ENCODE measurements at regions not wholly inside any gene's neighbourhood (a gene's known extent, or its start where the extent isn't known, plus 50 kb on each side); places are given as distances from the start of the nearest gene placed in this dataset.

- no peak overlapping the region for H3K4me2 ChIP-seq (ENCODE audit: low read depth, low read length, poor library complexity, severe bottlenecking)
- H3F3A ChIP-seq (ENCODE audit: low read depth), result no peaks in the 10 kb centered on the region
- H3K4me3 ChIP-seq (ENCODE audit: low read length, poor library complexity, severe bottlenecking), result no peak overlapping the region
- H2AFZ ChIP-seq (ENCODE audit: low read length), result no peak overlapping the region
- H3K9ac ChIP-seq (ENCODE audit: low read depth, low read length, poor library complexity, severe bottlenecking), result no peak overlapping the region
- no peaks in the 10 kb centered on the region for H3K9me2 ChIP-seq (replicated peaks; ENCODE audit: low read depth, low read length)
- TF ChIP-seq CTCF (conservative IDR thresholded peaks at IDR 0.05; ENCODE audit: low read length), result no peak
- TF ChIP-seq EZH2phosphoT487 (IDR thresholded peaks at IDR 0.05; ENCODE audit: borderline replicate concordance), result no peak
- H4K20me1 ChIP-seq (ENCODE audit: insufficient read depth, low read length, poor library complexity, severe bottlenecking), result no peaks in the 10 kb centered on the region
- no peaks in the 10 kb centered on the region for H3K9me3 ChIP-seq (ENCODE audit: insufficient read depth, low read depth, low read length)
- H3K4me1 ChIP-seq (ENCODE audit: insufficient read depth, low read length, poor library complexity, severe bottlenecking), result no peaks in the 10 kb centered on the region
- H3K27me3 ChIP-seq (ENCODE audit: insufficient read depth, low read length, poor library complexity, severe bottlenecking), result no peaks in the 10 kb centered on the region
- H3K36me3 ChIP-seq (ENCODE audit: insufficient read depth, low read length), result no peaks in the 10 kb centered on the region
- H3K79me2 ChIP-seq (ENCODE audit: insufficient read depth, low read length), result no peaks in the 10 kb centered on the region
Measured at GRCh38 chr5:123278284-123278683, 144.9 kb downstream of the CEP120 start.

- no peaks in the 10 kb centered on the region for H3K79me2 ChIP-seq (ENCODE audit: insufficient read depth, low read length)
- H3F3A ChIP-seq (ENCODE audit: low read depth), result no peaks in the 10 kb centered on the region
- no peaks in the 10 kb centered on the region for H3K36me3 ChIP-seq (ENCODE audit: insufficient read depth, low read length)
Measured at GRCh38 chr5:123273984-123274383, 149.2 kb downstream of the CEP120 start.

GRCh38 chr5:123273095-123273494 is 150.1 kb downstream of the CEP120 start:
- TF ChIP-seq EZH2phosphoT487 (IDR thresholded peaks at IDR 0.05; ENCODE audit: borderline replicate concordance), result no peak
- no peak for TF ChIP-seq CTCF (conservative IDR thresholded peaks at IDR 0.05; ENCODE audit: low read length)
- Histone ChIP-seq H4K20me1 (ENCODE audit: insufficient read depth, low read length, poor library complexity, severe bottlenecking) (no peaks in the 10 kb centered on the region), H3F3A (ENCODE audit: low read depth) (no peaks in the 10 kb centered on the region), H3K27me3 (ENCODE audit: insufficient read depth, low read length, poor library complexity, severe bottlenecking) (no peaks in the 10 kb centered on the region), H3K4me2 (ENCODE audit: low read depth, low read length, poor library complexity, severe bottlenecking) (no peak overlapping the region), H3K9me2 (replicated peaks; ENCODE audit: low read depth, low read length) (no peaks in the 10 kb centered on the region), H3K36me3 (ENCODE audit: insufficient read depth, low read length) (no peaks in the 10 kb centered on the region), H3K4me3 (ENCODE audit: low read length, poor library complexity, severe bottlenecking) (no peak overlapping the region), H2AFZ (ENCODE audit: low read length) (no peak overlapping the region), H3K4me1 (ENCODE audit: insufficient read depth, low read length, poor library complexity, severe bottlenecking) (no peaks in the 10 kb centered on the region), H3K9me3 (ENCODE audit: insufficient read depth, low read depth, low read length) (no peaks in the 10 kb centered on the region), H3K79me2 (ENCODE audit: insufficient read depth, low read length) (no peaks in the 10 kb centered on the region), H3K9ac (ENCODE audit: low read depth, low read length, poor library complexity, severe bottlenecking) (no peak overlapping the region)

More at GRCh38 chr5:123273984-123274383, 149.2 kb downstream of the CEP120 start:
- Histone ChIP-seq H3K9me2 (replicated peaks; ENCODE audit: low read depth, low read length) (no peaks in the 10 kb centered on the region), H3K4me3 (ENCODE audit: low read length, poor library complexity, severe bottlenecking) (no peak overlapping the region), H3K4me1 (ENCODE audit: insufficient read depth, low read length, poor library complexity, severe bottlenecking) (no peaks in the 10 kb centered on the region), H4K20me1 (ENCODE audit: insufficient read depth, low read length, poor library complexity, severe bottlenecking) (no peaks in the 10 kb centered on the region), H3K4me2 (ENCODE audit: low read depth, low read length, poor library complexity, severe bottlenecking) (no peak overlapping the region), H3K9ac (ENCODE audit: low read depth, low read length, poor library complexity, severe bottlenecking) (no peak overlapping the region), H2AFZ (ENCODE audit: low read length) (no peak overlapping the region), H3K27me3 (ENCODE audit: insufficient read depth, low read length, poor library complexity, severe bottlenecking) (no peaks in the 10 kb centered on the region), H3K9me3 (ENCODE audit: insufficient read depth, low read depth, low read length) (no peaks in the 10 kb centered on the region)
- TF ChIP-seq EZH2phosphoT487 (IDR thresholded peaks at IDR 0.05; ENCODE audit: borderline replicate concordance) (no peak), CTCF (conservative IDR thresholded peaks at IDR 0.05; ENCODE audit: low read length) (peak; percentile 35)
